Urothelium cell line (cell line): ENCODE measurements at regions not wholly inside any gene's neighbourhood (a gene's known extent, or its start where the extent isn't known, plus 50 kb on each side); places are given as distances from the start of the nearest gene placed in this dataset.

Experiments used
- DNase-seq: peaks from one replicate; pipeline ENCODE4 v3.0.0; 2011; ENCODE audit warnings: low spot score, mixed read lengths
- FAIRE-seq: peaks from 2 replicates; lab custom pipeline; 2011; peaks lifted over from hg19 to GRCh38; lab: Jason Lieb, UNC

GRCh38 chr11:69348414-69349235, 54.7 kb downstream of the MYEOV start:
- FAIRE-seq, result no peak
- no peak for DNase-seq

GRCh38 chr11:69350040-69350439, 56.1 kb downstream of the MYEOV start:
- no peak for FAIRE-seq

GRCh38 chr11:69350596-69350995, 56.6 kb downstream of the MYEOV start:
- DNase-seq, result no peak
- FAIRE-seq, result no peak

More at GRCh38 chr11:69350040-69350439, 56.1 kb downstream of the MYEOV start:
- no peak for DNase-seq

GRCh38 chr11:69351460-69351859, 57.5 kb downstream of the MYEOV start:
- DNase-seq, result no peak
- no peak for FAIRE-seq

GRCh38 chr11:69352166-69352565, 58.2 kb downstream of the MYEOV start:
- FAIRE-seq (no peak), DNase-seq (no peak)

- FAIRE-seq (no peak), DNase-seq (peak; percentile 56)
Measured at GRCh38 chr11:69352715-69353319, 58.9 kb downstream of the MYEOV start.

GRCh38 chr11:69353696-69354544, 60.0 kb downstream of the MYEOV start:
- no peak for DNase-seq
- no peak for FAIRE-seq

- no peak for FAIRE-seq
Measured at GRCh38 chr11:69354545-69354897, 60.6 kb downstream of the MYEOV start.

GRCh38 chr11:69355346-69355940, 61.5 kb downstream of the MYEOV start:
- FAIRE-seq, result no peak
- no peak for DNase-seq

More at GRCh38 chr11:69354545-69354897, 60.6 kb downstream of the MYEOV start:
- no peak for DNase-seq

GRCh38 chr11:69355959-69356702, 62.2 kb downstream of the MYEOV start:
- DNase-seq (no peak), FAIRE-seq (no peak)

- FAIRE-seq (no peak), DNase-seq (no peak)
Measured at GRCh38 chr11:69356703-69357457, 62.9 kb downstream of the MYEOV start.

- DNase-seq, result no peak
- peak; percentile 85 for FAIRE-seq
Measured at GRCh38 chr11:69357458-69358397, 63.8 kb downstream of the MYEOV start.

GRCh38 chr11:69358398-69359020, 64.6 kb downstream of the MYEOV start:
- no peak for FAIRE-seq
- DNase-seq, result no peak

- DNase-seq (no peak), FAIRE-seq (no peak)
Measured at GRCh38 chr11:69359735-69360480, 66.0 kb downstream of the MYEOV start.

GRCh38 chr11:69360606-69361005, 66.7 kb downstream of the MYEOV start:
- DNase-seq (no peak), FAIRE-seq (no peak)

- FAIRE-seq, result no peak
Measured at GRCh38 chr11:69361048-69361447, 67.1 kb downstream of the MYEOV start.

GRCh38 chr11:69361466-69361865, 67.5 kb downstream of the MYEOV start:
- no peak for FAIRE-seq
- DNase-seq, result no peak

More at GRCh38 chr11:69361048-69361447, 67.1 kb downstream of the MYEOV start:
- DNase-seq, result no peak
